ENCODE measurements at regions not wholly inside any gene's neighbourhood (a gene's known extent, or its start where the extent isn't known, plus 50 kb on each side); places are given as distances from the start of the nearest gene placed in this dataset.

DNA sequence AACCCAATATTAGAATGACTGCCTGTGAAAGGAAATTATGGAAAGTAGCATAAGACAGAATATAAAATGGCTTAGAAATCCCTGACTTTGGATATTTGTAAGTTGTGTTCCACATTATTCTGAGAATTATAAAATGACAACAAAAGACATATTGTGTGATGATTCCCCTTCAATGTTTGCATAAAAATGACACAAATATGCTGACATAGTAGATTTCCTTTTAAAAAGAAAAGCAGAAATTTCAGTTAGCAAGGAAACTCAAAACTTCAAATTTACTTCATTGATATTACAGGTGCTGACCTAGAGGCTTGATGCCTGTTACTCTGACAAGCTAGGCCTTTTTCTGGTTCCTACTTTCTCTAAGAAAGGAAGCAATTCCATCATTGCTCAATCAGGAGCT, 816.9 kb upstream of the HS3ST5 start:
- TF ChIP-seq, protein P1, sequence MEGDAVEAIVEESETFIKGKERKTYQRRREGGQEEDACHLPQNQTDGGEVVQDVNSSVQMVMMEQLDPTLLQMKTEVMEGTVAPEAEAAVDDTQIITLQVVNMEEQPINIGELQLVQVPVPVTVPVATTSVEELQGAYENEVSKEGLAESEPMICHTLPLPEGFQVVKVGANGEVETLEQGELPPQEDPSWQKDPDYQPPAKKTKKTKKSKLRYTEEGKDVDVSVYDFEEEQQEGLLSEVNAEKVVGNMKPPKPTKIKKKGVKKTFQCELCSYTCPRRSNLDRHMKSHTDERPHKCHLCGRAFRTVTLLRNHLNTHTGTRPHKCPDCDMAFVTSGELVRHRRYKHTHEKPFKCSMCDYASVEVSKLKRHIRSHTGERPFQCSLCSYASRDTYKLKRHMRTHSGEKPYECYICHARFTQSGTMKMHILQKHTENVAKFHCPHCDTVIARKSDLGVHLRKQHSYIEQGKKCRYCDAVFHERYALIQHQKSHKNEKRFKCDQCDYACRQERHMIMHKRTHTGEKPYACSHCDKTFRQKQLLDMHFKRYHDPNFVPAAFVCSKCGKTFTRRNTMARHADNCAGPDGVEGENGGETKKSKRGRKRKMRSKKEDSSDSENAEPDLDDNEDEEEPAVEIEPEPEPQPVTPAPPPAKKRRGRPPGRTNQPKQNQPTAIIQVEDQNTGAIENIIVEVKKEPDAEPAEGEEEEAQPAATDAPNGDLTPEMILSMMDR (IDR thresholded peaks at IDR 0.05; ENCODE audit: low read length) = no peak
- no peak for TF ChIP-seq EZH2 (IDR thresholded peaks at IDR 0.05; ENCODE audit: borderline replicate concordance, low read length)

All from OCI-LY1 (cell line).